ENCODE measurements at regions not wholly inside any gene's neighbourhood (a gene's known extent, or its start where the extent isn't known, plus 50 kb on each side); places are given as distances from the start of the nearest gene placed in this dataset.

DNA sequence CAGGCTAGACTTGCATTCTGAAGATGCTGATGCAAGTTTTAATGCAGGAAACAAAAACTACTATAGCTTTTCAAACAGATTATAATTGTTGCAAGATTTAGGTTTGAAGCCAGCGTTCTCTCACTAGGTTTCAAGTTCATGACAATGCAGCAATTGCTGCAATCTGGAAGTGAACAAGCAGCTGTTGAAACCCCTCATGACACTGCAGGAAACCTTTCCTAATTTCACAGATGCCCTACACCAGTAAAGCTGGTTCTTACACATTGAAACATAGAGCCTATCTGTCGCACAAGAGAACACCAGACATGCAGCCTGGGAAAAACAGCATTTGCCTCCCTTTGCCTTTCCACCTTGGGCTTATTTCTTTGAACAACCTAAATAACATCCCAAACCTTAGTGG, 1737.2 kb upstream of the MIR17HG start (continued):
- TF ChIP-seq, protein P1, sequence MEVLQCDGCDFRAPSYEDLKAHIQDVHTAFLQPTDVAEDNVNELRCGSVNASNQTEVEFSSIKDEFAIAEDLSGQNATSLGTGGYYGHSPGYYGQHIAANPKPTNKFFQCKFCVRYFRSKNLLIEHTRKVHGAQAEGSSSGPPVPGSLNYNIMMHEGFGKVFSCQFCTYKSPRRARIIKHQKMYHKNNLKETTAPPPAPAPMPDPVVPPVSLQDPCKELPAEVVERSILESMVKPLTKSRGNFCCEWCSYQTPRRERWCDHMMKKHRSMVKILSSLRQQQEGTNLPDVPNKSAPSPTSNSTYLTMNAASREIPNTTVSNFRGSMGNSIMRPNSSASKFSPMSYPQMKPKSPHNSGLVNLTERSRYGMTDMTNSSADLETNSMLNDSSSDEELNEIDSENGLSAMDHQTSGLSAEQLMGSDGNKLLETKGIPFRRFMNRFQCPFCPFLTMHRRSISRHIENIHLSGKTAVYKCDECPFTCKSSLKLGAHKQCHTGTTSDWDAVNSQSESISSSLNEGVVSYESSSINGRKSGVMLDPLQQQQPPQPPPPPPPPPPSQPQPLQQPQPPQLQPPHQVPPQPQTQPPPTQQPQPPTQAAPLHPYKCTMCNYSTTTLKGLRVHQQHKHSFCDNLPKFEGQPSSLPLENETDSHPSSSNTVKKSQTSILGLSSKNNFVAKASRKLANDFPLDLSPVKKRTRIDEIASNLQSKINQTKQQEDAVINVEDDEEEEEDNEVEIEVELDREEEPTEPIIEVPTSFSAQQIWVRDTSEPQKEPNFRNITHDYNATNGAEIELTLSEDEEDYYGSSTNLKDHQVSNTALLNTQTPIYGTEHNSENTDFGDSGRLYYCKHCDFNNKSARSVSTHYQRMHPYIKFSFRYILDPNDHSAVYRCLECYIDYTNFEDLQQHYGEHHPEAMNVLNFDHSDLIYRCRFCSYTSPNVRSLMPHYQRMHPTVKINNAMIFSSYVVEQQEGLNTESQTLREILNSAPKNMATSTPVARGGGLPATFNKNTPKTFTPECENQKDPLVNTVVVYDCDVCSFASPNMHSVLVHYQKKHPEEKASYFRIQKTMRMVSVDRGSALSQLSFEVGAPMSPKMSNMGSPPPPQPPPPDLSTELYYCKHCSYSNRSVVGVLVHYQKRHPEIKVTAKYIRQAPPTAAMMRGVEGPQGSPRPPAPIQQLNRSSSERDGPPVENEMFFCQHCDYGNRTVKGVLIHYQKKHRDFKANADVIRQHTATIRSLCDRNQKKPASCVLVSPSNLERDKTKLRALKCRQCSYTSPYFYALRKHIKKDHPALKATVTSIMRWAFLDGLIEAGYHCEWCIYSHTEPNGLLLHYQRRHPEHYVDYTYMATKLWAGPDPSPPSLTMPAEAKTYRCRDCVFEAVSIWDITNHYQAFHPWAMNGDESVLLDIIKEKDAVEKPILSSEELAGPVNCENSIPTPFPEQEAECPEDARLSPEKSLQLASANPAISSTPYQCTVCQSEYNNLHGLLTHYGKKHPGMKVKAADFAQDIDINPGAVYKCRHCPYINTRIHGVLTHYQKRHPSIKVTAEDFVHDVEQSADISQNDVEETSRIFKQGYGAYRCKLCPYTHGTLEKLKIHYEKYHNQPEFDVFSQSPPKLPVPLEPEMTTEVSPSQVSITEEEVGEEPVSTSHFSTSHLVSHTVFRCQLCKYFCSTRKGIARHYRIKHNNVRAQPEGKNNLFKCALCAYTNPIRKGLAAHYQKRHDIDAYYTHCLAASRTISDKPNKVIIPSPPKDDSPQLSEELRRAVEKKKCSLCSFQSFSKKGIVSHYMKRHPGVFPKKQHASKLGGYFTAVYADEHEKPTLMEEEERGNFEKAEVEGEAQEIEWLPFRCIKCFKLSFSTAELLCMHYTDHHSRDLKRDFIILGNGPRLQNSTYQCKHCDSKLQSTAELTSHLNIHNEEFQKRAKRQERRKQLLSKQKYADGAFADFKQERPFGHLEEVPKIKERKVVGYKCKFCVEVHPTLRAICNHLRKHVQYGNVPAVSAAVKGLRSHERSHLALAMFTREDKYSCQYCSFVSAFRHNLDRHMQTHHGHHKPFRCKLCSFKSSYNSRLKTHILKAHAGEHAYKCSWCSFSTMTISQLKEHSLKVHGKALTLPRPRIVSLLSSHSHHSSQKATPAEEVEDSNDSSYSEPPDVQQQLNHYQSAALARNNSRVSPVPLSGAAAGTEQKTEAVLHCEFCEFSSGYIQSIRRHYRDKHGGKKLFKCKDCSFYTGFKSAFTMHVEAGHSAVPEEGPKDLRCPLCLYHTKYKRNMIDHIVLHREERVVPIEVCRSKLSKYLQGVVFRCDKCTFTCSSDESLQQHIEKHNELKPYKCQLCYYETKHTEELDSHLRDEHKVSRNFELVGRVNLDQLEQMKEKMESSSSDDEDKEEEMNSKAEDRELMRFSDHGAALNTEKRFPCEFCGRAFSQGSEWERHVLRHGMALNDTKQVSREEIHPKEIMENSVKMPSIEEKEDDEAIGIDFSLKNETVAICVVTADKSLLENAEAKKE (CRISPR knock-in tag; IDR thresholded peaks at IDR 0.05): no peak
- TF ChIP-seq CREB1 (CRISPR knock-in tag; IDR thresholded peaks at IDR 0.05; ENCODE audit: low read depth) (no peak), EZH2phosphoT487 (IDR thresholded peaks at IDR 0.05; ENCODE audit: unreplicated experiment) (no peak), POLR2AphosphoS5 (IDR thresholded peaks at IDR 0.05; ENCODE audit: low read depth) (no peak), ZNF114 (CRISPR knock-in tag; IDR thresholded peaks at IDR 0.05) (no peak), EZH2 (IDR thresholded peaks at IDR 0.05; ENCODE audit: low read depth, unreplicated experiment) (no peak), JUNB (IDR thresholded peaks at IDR 0.05; ENCODE audit: unreplicated experiment) (no peak)
- TF ChIP-seq, protein P2, sequence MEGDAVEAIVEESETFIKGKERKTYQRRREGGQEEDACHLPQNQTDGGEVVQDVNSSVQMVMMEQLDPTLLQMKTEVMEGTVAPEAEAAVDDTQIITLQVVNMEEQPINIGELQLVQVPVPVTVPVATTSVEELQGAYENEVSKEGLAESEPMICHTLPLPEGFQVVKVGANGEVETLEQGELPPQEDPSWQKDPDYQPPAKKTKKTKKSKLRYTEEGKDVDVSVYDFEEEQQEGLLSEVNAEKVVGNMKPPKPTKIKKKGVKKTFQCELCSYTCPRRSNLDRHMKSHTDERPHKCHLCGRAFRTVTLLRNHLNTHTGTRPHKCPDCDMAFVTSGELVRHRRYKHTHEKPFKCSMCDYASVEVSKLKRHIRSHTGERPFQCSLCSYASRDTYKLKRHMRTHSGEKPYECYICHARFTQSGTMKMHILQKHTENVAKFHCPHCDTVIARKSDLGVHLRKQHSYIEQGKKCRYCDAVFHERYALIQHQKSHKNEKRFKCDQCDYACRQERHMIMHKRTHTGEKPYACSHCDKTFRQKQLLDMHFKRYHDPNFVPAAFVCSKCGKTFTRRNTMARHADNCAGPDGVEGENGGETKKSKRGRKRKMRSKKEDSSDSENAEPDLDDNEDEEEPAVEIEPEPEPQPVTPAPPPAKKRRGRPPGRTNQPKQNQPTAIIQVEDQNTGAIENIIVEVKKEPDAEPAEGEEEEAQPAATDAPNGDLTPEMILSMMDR (conservative IDR thresholded peaks at IDR 0.05; ENCODE audit: low read depth in 2 of 2): no peak
- TF ChIP-seq, protein P3, sequence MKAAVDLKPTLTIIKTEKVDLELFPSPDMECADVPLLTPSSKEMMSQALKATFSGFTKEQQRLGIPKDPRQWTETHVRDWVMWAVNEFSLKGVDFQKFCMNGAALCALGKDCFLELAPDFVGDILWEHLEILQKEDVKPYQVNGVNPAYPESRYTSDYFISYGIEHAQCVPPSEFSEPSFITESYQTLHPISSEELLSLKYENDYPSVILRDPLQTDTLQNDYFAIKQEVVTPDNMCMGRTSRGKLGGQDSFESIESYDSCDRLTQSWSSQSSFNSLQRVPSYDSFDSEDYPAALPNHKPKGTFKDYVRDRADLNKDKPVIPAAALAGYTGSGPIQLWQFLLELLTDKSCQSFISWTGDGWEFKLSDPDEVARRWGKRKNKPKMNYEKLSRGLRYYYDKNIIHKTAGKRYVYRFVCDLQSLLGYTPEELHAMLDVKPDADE (IDR thresholded peaks at IDR 0.05): no peak

Data from GM23338 (cell line).